CD4-positive, alpha-beta T cell (primary cell): ENCODE measurements at regions not wholly inside any gene's neighbourhood (a gene's known extent, or its start where the extent isn't known, plus 50 kb on each side); places are given as distances from the start of the nearest gene placed in this dataset.

ENCODE experiments used
- ATAC-seq: fragments of 200-7000 bp; cut with Tn5 transposase; one replicate; pipeline ENCODE4 v1.10.0; 2022; ENCODE audit warnings: mild to moderate bottlenecking; ENCODE audit not compliant: poor library complexity
- CTCF ChIA-PET: fragments of 350-600 bp; sonication (Branson Sonifier 250); formaldehyde crosslinking; loops from one replicate; lab custom pipeline; 2021; ENCODE audit warnings: antibody characterized with exemption, inconsistent platforms; lab: Charles Lee
- POLR2A ChIA-PET: fragments of 350-600 bp; sonication (Branson Sonifier 250); formaldehyde crosslinking; loops from one replicate; lab custom pipeline; 2021; ENCODE audit warnings: antibody characterized with exemption, inconsistent platforms; lab: Charles Lee
- DNase-seq, 14 experiments: peaks; one replicate each; pipeline ENCODE4 v3.0.0-alpha.2; 2013 to 2020; ENCODE audit warnings: mixed read lengths in 2 of 14
- H3K27ac ChIP-seq, 2 donors: one replicate each; pipeline versions ENCODE4 v1.5.1 to v1.7.0; 2013; ENCODE audit warnings: low read length in 2 of 2, low read depth in 1 of 2, mild to moderate bottlenecking in 1 of 2
- H3K27me3 ChIP-seq, 2 experiments: 1 replicate in 1 of 2; 2 replicates in 1 of 2; pipeline versions ENCODE4 v1.6.1 to v1.7.0; 2013; ENCODE audit warnings: low read length in 2 of 2, control low read depth in 1 of 2, mild to moderate bottlenecking in 1 of 2, moderate library complexity in 1 of 2; ENCODE audit not compliant: insufficient read depth in 2 of 2, control insufficient read depth in 1 of 2
- H3K36me3 ChIP-seq: one replicate; pipeline ENCODE4 v1.6.1; 2013; ENCODE audit warnings: low read length, control low read depth; ENCODE audit not compliant: insufficient read depth
- H3K4me1 ChIP-seq: one replicate; pipeline ENCODE4 v1.6.1; 2013; ENCODE audit warnings: low read length, control low read depth; ENCODE audit not compliant: insufficient read depth
- H3K4me3 ChIP-seq: one replicate; pipeline ENCODE4 v1.5.1; 2013; ENCODE audit warnings: mild to moderate bottlenecking, low read length, moderate library complexity
- H3K9me3 ChIP-seq, 2 experiments: 1 replicate in 1 of 2; 2 replicates in 1 of 2; pipeline versions ENCODE4 v1.6.1 to v1.7.0; 2013; ENCODE audit warnings: low read length in 2 of 2, mild to moderate bottlenecking in 2 of 2, control low read depth in 1 of 2, moderate library complexity in 1 of 2; ENCODE audit not compliant: control insufficient read depth in 1 of 2, insufficient read depth in 1 of 2
- H3K27ac Mint-ChIP-seq: one replicate; pipeline ENCODE4 v1.8.0; 2020; ENCODE audit warnings: mixed read lengths
- H3K27me3 Mint-ChIP-seq: one replicate; pipeline ENCODE4 v1.8.0; 2021; ENCODE audit warnings: mixed read lengths
- H3K36me3 Mint-ChIP-seq: one replicate; pipeline ENCODE4 v1.8.0; 2021; ENCODE audit warnings: low read depth, mixed read lengths
- H3K4me1 Mint-ChIP-seq: one replicate; pipeline ENCODE4 v1.8.0; 2021; ENCODE audit warnings: low read depth, mixed read lengths
- H3K4me3 Mint-ChIP-seq: one replicate; pipeline ENCODE4 v1.8.0; 2020; ENCODE audit warnings: mild to moderate bottlenecking, mixed read lengths
- H3K9me3 Mint-ChIP-seq: one replicate; pipeline ENCODE4 v1.8.0; 2020; ENCODE audit warnings: mixed read lengths
- CTCF ChIP-seq: fragments of 200-600 bp; IDR thresholded peaks from one replicate; pipeline ENCODE4 v1.8.0; 2022; ENCODE audit warnings: antibody characterized with exemption, mild to moderate bottlenecking
- intact Hi-C, 2 experiments: fragments of 100-400 bp; cut with DNase I in 1 of 2; cut with micrococcal nuclease in 1 of 2; formaldehyde crosslinking; loops; one replicate each; pipeline versions ENCODE4 v1.15.1 to v1.9.0; 2023 to 2025; cut with DNase I, micrococcal nuclease

DNA sequence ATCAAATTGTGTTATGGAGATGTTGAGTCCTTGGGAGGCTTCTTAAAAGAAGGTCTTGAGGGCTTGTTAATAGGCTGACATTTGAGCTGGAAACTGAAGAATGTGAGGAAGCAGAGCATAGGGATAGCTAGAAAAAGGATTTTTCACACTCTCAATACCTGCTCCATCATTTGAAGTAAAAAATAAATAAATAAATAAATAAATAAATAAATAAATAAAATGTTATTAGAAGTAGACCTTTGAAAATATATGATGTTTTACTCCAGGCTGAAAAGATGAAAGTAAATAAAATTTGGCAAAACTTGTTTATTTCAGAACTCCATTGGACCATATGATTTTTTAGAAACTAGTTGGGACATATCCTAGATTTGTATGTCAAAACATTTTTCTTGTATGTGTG, 1757.8 kb upstream of the TENM3 start:
- Histone ChIP-seq H3K4me3 (no peak overlapping the region), H3K9me3 (no peaks in the 10 kb centered on the region), H3K36me3 (no peaks in the 10 kb centered on the region), H3K27me3 (no peaks in the 10 kb centered on the region), H3K4me1 (no peaks in the 10 kb centered on the region), H3K27ac (no peak overlapping the region)
- no peaks in the 10 kb centered on the region for H3K36me3 Mint-ChIP-seq
- CTCF ChIA-PET: no interaction called here
- no peak for TF ChIP-seq CTCF
- ATAC-seq (no peak), DNase-seq (no peak)
- intact Hi-C loops: no loop called here
- POLR2A ChIA-PET: no interaction called here
- peaks cover 8% of the 10 kb centered on the region for H3K9me3 Mint-ChIP-seq
- H3K27ac Mint-ChIP-seq: no peak overlapping the region
- no peak overlapping the region for H3K4me3 Mint-ChIP-seq
- no peaks in the 10 kb centered on the region for H3K27me3 Mint-ChIP-seq
- no peaks in the 10 kb centered on the region for H3K4me1 Mint-ChIP-seq

GRCh38 chr4:180486342-180486741, 1756.9 kb upstream of the TENM3 start:
- H3K4me1 Mint-ChIP-seq: no peaks in the 10 kb centered on the region
- no peak overlapping the region for H3K4me3 Mint-ChIP-seq
- H3K27ac Mint-ChIP-seq: no peak overlapping the region
- ATAC-seq (no peak), DNase-seq (no peak)
- H3K4me1 ChIP-seq: no peaks in the 10 kb centered on the region
- no peak overlapping the region for H3K27ac ChIP-seq
- no peak for TF ChIP-seq CTCF
- intact Hi-C loops: no loop called here
- H3K9me3 Mint-ChIP-seq: peaks cover 8% of the 10 kb centered on the region
- no peaks in the 10 kb centered on the region for H3K9me3 ChIP-seq
- no peak overlapping the region for H3K4me3 ChIP-seq
- no peaks in the 10 kb centered on the region for H3K36me3 ChIP-seq
- no peaks in the 10 kb centered on the region for H3K27me3 ChIP-seq
- CTCF ChIA-PET: no interaction called here
- H3K27me3 Mint-ChIP-seq: no peaks in the 10 kb centered on the region
- H3K36me3 Mint-ChIP-seq: no peaks in the 10 kb centered on the region
- POLR2A ChIA-PET: no interaction called here

GRCh38 chr4:180489787-180490186, 1753.4 kb upstream of the TENM3 start:
- Mint-ChIP-seq H3K27ac (no peak overlapping the region), H3K4me3 (no peak overlapping the region), H3K27me3 (no peaks in the 10 kb centered on the region), H3K9me3 (peaks cover 8% of the 10 kb centered on the region), H3K4me1 (no peaks in the 10 kb centered on the region), H3K36me3 (no peaks in the 10 kb centered on the region)
- Histone ChIP-seq H3K27ac (no peak overlapping the region), H3K4me1 (no peaks in the 10 kb centered on the region), H3K9me3 (no peaks in the 10 kb centered on the region), H3K27me3 (no peaks in the 10 kb centered on the region), H3K4me3 (no peak overlapping the region), H3K36me3 (no peaks in the 10 kb centered on the region)
- no peak for TF ChIP-seq CTCF
- CTCF ChIA-PET: no interaction called here
- no peak for ATAC-seq
- POLR2A ChIA-PET: no interaction called here
- intact Hi-C loops: no loop called here
- no peak for DNase-seq
